NCI-H146 treated with DMSO at 0.1 percent for 48 hours (cell line): ENCODE measurements at regions not wholly inside any gene's neighbourhood (a gene's known extent, or its start where the extent isn't known, plus 50 kb on each side); places are given as distances from the start of the nearest gene placed in this dataset.
A peak's percentile ranks its signal among the peaks of the same experiment; 100 is the strongest.

ENCODE experiments used
- DNase-seq: peaks from one replicate; lab custom pipeline; 2025; ENCODE audit not compliant: unreplicated experiment; lab: John Stamatoyannopoulos, UW

DNA sequence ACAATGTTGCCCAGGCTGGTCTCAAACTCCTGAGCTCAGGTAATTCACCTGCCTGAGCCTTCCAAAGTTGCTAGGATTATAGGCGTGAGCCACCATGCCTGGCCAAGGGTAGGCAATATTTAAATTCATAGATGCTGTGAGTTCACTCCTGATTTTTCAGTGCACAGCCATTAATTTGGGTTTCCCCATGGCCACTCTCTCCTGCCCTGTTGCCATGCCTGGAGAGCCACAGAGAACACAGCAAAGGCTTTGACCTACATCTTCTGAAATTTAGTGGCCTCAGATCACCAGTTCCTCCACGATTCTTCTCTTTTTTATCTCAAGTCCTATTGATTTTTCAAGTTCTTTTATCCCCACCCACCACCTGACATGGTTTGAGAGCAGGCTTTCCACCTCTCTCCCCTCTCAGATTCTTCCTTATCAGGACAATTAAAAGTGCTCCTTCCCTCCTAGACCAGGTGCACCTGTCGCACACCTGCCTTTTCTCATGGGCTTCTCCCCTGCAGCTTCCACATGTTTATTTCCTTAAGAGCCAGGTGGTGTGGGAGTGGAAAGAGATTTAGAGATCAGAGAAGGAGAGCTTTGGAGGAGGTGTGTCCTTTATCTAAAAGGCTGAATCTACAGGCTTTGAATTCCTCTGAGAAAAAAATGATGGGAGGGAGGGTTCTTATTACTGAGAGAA is 123.8 kb downstream of the ADRA2A start:
- peak; percentile 6 for DNase-seq

DNA sequence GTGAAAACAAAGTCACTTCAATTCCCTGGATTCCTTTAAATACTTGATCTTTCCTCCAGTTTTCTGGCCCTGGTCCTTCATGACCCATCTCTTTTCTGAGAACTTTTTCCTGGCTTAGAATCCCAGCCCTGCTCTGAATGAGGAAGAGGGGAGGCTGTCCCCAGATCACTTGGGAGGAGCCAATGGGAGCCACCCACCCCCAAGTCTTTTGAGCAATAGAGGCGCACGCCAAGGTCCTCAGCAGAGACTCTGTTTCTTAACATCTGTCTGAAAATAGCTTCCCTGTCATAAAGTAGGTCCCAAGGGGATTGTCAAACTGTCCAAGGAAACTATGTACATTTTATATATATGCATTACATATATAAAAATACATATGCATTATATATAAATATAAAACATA is 126.8 kb downstream of the ADRA2A start:
- no peak for DNase-seq

- no peak for DNase-seq
Observed at GRCh38 chr10:111204838-111205237, 128.0 kb downstream of the ADRA2A start.

GRCh38 chr10:111206521-111206920 is 129.7 kb downstream of the ADRA2A start:
- DNase-seq, result no peak

DNA sequence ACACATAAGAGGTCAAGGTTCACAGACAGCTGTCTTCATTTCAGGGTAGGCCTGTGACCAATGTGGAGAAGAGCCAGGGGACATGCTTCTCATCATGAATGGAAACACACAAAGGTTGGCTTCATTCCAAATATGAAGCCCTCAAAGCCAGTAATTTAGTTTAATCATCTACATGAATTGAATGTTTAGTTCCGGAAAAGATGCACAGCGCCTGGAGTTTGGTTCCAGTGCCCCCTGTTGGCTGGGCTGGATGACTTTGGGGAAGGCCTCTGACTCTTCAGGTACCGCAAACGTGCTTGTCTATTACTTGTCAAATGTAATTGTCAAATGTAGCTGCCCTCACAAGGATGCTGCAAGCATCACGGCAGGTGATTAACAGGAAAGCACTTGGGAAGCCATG is 130.7 kb downstream of the ADRA2A start:
- peak; percentile 4 for DNase-seq

- no peak for DNase-seq
Observed at GRCh38 chr10:111208951-111209350, 132.1 kb downstream of the ADRA2A start.

- no peak for DNase-seq
Observed at GRCh38 chr10:111209692-111210091, 132.9 kb downstream of the ADRA2A start.

DNA sequence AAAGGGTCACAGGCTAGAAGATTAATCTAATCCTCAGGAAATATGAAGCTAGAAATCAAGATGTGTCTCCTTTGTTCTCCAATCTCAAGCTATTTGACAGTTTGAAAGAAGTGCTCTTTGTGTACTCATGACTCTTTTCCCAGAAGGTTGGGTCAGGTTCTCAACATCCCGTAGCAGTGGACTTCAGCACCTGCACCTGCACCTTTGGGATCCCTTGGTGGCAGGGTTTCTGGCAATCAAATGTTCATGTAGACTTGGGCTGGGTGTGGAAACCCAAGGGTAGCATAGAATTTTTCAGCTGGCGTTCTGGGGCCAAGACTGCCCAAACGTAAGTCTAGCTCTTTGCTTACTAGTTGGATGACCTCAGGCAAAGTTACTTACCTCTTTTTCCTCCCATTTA is 134.4 kb downstream of the ADRA2A start:
- no peak for DNase-seq

- no peak for DNase-seq
Observed at GRCh38 chr10:111211706-111212105, 134.9 kb downstream of the ADRA2A start.

- DNase-seq, result no peak
Observed at GRCh38 chr10:111221682-111222480, 145.1 kb downstream of the ADRA2A start.

GRCh38 chr10:111222961-111223360 is 146.1 kb downstream of the ADRA2A start:
- DNase-seq, result no peak

DNA sequence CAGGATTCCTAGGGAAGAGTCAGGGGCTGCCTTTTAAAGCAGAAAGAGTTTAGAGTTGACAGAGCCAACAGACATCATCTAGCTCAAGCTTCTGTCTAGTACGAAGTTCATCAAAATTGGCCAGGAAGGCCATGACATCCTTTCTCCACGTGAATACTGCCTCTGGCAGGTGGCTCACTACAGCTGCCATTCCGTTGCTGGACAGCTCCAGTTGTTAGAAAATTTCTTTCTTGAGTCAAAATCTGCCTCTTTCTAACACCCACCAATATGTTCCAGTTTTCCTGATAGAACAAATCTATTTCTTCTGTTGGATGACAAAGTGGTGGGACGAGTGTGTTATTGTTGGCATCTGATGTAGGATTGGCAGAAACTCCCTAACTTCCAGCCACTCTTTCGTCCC is 154.9 kb downstream of the ADRA2A start:
- no peak for DNase-seq

- DNase-seq, result no peak
Observed at GRCh38 chr10:111233439-111233838, 156.6 kb downstream of the ADRA2A start.

DNA sequence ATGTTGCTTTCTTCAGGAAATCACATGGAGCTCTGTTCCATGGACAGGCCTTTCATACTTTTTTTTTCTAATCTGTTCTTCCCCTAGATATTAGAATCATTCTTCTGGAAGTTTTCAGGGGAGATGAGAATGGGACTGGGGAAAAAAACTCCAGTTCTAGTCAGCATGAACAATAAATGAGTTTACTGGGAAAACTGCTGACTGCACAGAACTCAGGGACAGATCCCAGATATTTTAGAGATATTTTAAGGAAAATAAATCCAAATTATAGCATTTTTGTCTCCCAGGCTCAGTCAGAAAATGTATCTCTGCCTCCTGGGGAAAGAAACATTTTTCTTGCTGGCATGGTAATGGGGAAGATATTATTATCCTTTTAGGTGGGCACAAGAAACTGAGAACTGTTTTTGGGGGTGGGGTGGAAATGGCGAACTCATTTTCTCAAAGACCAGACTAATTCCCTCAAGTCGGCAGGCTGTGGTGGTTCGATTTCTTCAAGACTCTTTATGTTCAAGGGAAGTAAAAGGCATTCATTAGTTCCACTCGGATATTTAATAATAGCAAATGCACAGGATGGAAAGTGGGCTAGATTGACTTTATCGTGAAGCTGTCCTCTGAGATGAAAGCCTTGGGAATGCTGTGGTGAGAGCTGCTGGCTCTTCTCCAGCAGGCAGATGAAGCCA is 157.5 kb downstream of the ADRA2A start:
- DNase-seq, result no peak

- DNase-seq, result no peak
Observed at GRCh38 chr10:111234914-111235302, 158.1 kb downstream of the ADRA2A start.

GRCh38 chr10:111240348-111240747 is 163.5 kb downstream of the ADRA2A start:
- no peak for DNase-seq

DNA sequence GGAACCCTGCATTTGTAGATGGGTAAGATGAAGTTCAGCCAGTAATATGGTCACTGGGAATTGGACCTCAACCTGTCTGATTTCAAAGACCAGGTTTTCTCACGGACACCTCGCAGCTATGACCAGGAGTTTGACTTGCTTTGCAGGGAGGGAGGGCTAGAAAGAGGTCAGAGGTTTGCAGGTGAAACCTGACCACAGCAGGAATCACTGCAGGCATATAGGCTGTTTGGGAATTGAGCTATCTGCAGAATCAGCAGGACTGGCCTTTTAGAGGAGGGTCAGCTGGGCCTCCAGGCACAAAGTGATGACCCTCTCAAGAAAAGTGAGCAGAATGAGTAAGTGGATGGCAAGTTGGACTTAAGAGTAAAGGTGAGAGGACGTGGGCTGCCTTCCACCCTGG is 166.3 kb downstream of the ADRA2A start:
- no peak for DNase-seq

- no peak for DNase-seq
Observed at GRCh38 chr10:111246136-111246535, 169.3 kb downstream of the ADRA2A start.

- no peak for DNase-seq
Observed at GRCh38 chr10:111246814-111247452, 170.1 kb downstream of the ADRA2A start.

DNA sequence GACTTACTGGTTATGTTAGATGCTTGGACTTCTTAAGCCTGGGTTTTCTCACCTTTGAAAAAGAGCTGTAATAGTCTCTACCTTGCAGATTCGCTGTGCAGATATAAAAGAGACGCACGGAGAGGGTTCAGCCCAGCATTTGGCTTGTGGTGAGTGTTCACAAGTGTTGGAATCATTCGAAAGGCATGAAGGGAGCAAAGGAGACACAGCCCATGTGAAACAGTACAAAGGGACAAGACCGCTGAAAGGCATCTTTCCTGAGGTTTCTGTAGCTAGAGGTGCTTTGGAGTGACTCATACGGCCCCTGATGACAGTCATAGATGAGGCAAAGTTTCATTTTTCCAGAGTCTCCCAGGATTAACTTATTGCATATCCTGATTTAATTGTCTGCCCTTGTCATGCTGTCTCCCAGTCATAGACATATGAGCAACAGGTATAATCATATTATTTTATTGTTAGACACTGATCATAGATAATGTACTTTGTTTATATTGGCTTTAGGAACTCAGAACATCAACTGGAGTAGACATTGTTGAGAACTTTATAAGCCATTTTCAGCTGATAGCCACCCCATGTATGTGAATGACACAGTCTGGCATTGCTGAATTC is 171.1 kb downstream of the ADRA2A start:
- DNase-seq, result no peak

- DNase-seq, result no peak
Observed at GRCh38 chr10:111249925-111250324, 173.1 kb downstream of the ADRA2A start.
